ENCODE measurements at regions not wholly inside any gene's neighbourhood (a gene's known extent, or its start where the extent isn't known, plus 50 kb on each side); places are given as distances from the start of the nearest gene placed in this dataset.

DNA sequence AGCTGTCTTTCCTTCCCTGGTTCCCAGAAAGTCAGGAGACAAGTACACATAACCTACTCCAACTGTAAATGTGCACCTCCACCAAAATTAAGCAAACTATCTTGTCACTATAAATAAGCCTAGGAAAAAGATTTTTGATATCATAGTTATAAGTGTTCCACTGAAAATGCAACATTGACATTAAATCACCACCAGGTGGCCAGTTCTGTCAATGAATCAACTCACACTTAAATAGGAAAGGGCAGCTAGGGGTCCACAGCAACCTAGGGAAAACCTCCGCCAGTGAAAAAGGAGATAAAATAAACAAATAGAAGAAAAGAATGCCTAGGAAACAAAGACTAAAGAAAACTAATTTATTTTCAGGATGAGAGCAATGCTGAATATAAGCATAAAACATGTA is 243.0 kb upstream of the PTPRD start:
- intact Hi-C loops (cut with micrococcal nuclease; ENCODE audit: unreplicated experiment), result no loop called here
- no peaks in the 10 kb centered on the region for H4K20me1 ChIP-seq (ENCODE audit: insufficient read depth, low read length)
- H3K4me1 ChIP-seq (ENCODE audit: insufficient read depth, low read length, poor library complexity, severe bottlenecking), result no peaks in the 10 kb centered on the region
- TF ChIP-seq EZH2phosphoT487 (IDR thresholded peaks at IDR 0.05; ENCODE audit: borderline replicate concordance, low read depth, low read length), result no peak
- TF ChIP-seq, protein P1, sequence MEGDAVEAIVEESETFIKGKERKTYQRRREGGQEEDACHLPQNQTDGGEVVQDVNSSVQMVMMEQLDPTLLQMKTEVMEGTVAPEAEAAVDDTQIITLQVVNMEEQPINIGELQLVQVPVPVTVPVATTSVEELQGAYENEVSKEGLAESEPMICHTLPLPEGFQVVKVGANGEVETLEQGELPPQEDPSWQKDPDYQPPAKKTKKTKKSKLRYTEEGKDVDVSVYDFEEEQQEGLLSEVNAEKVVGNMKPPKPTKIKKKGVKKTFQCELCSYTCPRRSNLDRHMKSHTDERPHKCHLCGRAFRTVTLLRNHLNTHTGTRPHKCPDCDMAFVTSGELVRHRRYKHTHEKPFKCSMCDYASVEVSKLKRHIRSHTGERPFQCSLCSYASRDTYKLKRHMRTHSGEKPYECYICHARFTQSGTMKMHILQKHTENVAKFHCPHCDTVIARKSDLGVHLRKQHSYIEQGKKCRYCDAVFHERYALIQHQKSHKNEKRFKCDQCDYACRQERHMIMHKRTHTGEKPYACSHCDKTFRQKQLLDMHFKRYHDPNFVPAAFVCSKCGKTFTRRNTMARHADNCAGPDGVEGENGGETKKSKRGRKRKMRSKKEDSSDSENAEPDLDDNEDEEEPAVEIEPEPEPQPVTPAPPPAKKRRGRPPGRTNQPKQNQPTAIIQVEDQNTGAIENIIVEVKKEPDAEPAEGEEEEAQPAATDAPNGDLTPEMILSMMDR (conservative IDR thresholded peaks at IDR 0.05; ENCODE audit: low read length), result peak; percentile 58
- no peak overlapping the region for H2AFZ ChIP-seq (ENCODE audit: low read length)
- no peaks in the 10 kb centered on the region for H3K9me2 ChIP-seq (ENCODE audit: insufficient read depth, low read length)
- no peak for DNase-seq (ENCODE audit: low spot score)
- H3K79me2 ChIP-seq (ENCODE audit: insufficient read depth, low read depth, low read length), result no peaks in the 10 kb centered on the region
- H3K4me2 ChIP-seq (ENCODE audit: low read length), result no peak overlapping the region
- no peaks in the 10 kb centered on the region for H3K9me3 ChIP-seq (ENCODE audit: low read length)
- BruUV-seq (replicated peaks), result no TSS peak
- H3K4me3 ChIP-seq (ENCODE audit: low read depth, low read length, poor library complexity, severe bottlenecking), result no peak overlapping the region
- no peak overlapping the region for H3K27ac ChIP-seq (ENCODE audit: low read depth, low read length, poor library complexity, severe bottlenecking)
- POLR2A ChIA-PET, result no interaction called here
- CTCF ChIA-PET (ENCODE audit: unreplicated experiment), result no interaction called here
- no peaks in the 10 kb centered on the region for H3K36me3 ChIP-seq (ENCODE audit: insufficient read depth, low read length)

DNA sequence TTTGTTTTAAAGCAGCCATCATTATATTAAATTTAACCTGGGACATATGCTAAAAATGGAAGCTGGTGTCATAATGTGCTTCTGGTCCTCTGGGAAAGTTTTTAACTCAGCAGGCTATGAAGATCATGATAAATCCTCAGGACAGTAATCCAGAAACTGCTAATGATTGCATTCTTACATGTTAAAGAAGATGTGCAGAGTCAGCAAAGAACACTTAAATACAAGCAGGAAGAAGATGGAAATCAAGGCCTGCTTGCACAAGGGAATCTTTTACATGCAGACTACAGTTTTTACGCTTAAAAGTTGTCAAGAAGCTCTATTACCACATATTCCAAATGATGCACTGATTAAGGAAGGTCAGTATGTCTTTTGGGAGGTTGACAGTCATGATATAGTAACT is 246.0 kb upstream of the PTPRD start:
- no TSS peak for BruUV-seq (replicated peaks)
- no peaks in the 10 kb centered on the region for H3K36me3 ChIP-seq (ENCODE audit: insufficient read depth, low read length)
- no peaks in the 10 kb centered on the region for H3K79me2 ChIP-seq (ENCODE audit: insufficient read depth, low read depth, low read length)
- intact Hi-C loops (cut with micrococcal nuclease; ENCODE audit: unreplicated experiment), result no loop called here
- H2AFZ ChIP-seq (ENCODE audit: low read length), result no peak overlapping the region
- no peak overlapping the region for H3K27ac ChIP-seq (ENCODE audit: low read depth, low read length, poor library complexity, severe bottlenecking)
- no peaks in the 10 kb centered on the region for H4K20me1 ChIP-seq (ENCODE audit: insufficient read depth, low read length)
- TF ChIP-seq EZH2phosphoT487 (IDR thresholded peaks at IDR 0.05; ENCODE audit: borderline replicate concordance, low read depth, low read length), result no peak
- TF ChIP-seq, protein P1 (conservative IDR thresholded peaks at IDR 0.05; ENCODE audit: low read length), result no peak
- ChIA-PET POLR2A (no interaction called here), CTCF (ENCODE audit: unreplicated experiment) (no interaction called here)
- DNase-seq (ENCODE audit: low spot score), result no peak
- H3K4me1 ChIP-seq (ENCODE audit: insufficient read depth, low read length, poor library complexity, severe bottlenecking), result no peaks in the 10 kb centered on the region
- no peak overlapping the region for H3K4me2 ChIP-seq (ENCODE audit: low read length)
- no peaks in the 10 kb centered on the region for H3K9me2 ChIP-seq (ENCODE audit: insufficient read depth, low read length)
- H3K4me3 ChIP-seq (ENCODE audit: low read depth, low read length, poor library complexity, severe bottlenecking), result no peak overlapping the region
- no peaks in the 10 kb centered on the region for H3K9me3 ChIP-seq (ENCODE audit: low read length)

DNA sequence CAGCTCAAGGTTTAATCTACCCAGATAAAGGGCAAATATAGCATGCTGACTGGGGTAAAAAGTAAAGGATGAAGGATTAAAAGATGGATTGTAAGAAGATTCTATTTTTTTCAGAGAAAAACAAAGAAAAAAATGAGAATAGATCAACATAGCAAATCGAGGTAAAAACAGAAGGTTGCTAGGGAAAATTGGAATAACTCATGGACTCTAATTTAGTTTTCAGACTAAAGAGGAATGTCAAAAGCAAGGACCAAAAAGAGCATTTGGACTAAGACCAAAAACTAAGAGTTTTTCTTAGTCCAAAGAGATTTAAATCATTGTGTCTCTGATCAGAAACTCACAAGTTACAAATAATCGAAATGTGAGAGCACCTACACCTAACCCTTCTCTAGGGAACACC is 250.7 kb upstream of the PTPRD start:
- Histone ChIP-seq H3K36me3 (ENCODE audit: insufficient read depth, low read length) (no peaks in the 10 kb centered on the region), H3K4me3 (ENCODE audit: low read depth, low read length, poor library complexity, severe bottlenecking) (no peak overlapping the region), H3K9me2 (ENCODE audit: insufficient read depth, low read length) (no peaks in the 10 kb centered on the region), H3K27ac (ENCODE audit: low read depth, low read length, poor library complexity, severe bottlenecking) (no peak overlapping the region), H3K9me3 (ENCODE audit: low read length) (no peaks in the 10 kb centered on the region), H3K79me2 (ENCODE audit: insufficient read depth, low read depth, low read length) (no peaks in the 10 kb centered on the region), H4K20me1 (ENCODE audit: insufficient read depth, low read length) (no peaks in the 10 kb centered on the region), H2AFZ (ENCODE audit: low read length) (no peak overlapping the region), H3K4me1 (ENCODE audit: insufficient read depth, low read length, poor library complexity, severe bottlenecking) (no peaks in the 10 kb centered on the region), H3K4me2 (ENCODE audit: low read length) (no peak overlapping the region)
- ChIA-PET CTCF (ENCODE audit: unreplicated experiment) (no interaction called here), POLR2A (no interaction called here)
- TF ChIP-seq, protein P1 (conservative IDR thresholded peaks at IDR 0.05; ENCODE audit: low read length), result no peak
- no peak for TF ChIP-seq EZH2phosphoT487 (IDR thresholded peaks at IDR 0.05; ENCODE audit: borderline replicate concordance, low read depth, low read length)
- intact Hi-C loops (cut with micrococcal nuclease; ENCODE audit: unreplicated experiment), result no loop called here
- no peak for DNase-seq (ENCODE audit: low spot score)
- BruUV-seq (replicated peaks), result no TSS peak

All from OCI-LY7 (cell line).